Retinal pigment epithelial cell (primary cell): ENCODE measurements at regions not wholly inside any gene's neighbourhood (a gene's known extent, or its start where the extent isn't known, plus 50 kb on each side); places are given as distances from the start of the nearest gene placed in this dataset.

Experiments
- DNase-seq: peaks from one replicate; pipeline ENCODE4 v3.0.0-alpha.2; 2010; ENCODE audit warnings: low read depth
- H3K4me3 ChIP-seq: 2 replicates; pipeline ENCODE4 v1.5.1; 2011; ENCODE audit warnings: mild to moderate bottlenecking, low read length, control low read depth, moderate library complexity
- TF ChIP-seq, protein P1 (sequence below): conservative IDR thresholded peaks from 2 replicates; pipeline ENCODE4 v1.5.1; 2011; ENCODE audit warnings: low read depth, low read length, control low read depth, inconsistent platforms

DNA sequence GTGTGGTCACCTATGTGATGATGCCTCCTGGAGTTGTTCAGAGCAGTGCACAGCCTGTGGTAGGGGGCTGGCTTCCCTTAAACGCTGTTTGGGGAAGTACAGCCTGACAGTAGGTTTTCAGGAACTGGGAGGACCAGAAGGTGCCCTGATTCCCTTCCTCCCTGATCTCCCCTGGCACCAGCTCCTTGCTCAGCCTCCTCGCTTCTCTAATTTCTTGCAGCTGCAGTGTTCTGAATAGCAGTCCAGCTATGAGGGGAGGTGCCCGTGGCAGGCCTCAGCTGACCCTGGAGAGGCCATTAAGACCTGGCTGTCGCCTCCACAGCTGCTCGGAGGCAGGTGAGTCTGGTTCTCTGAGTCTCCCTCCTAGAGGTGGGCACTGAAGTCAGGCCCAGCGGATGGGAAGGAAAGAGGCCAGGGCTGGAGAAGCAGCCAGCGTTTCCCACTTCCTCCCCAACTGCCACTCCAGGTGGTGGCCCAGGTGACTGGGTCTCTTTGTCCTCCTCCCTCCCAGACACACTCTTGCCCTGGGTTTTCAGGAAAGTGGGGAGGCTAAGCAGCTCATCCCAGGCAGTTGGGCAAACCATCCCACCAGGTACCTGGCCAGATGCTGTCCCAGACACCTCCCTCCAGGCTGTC is 52.0 kb upstream of the RPL11 start:
- H3K4me3 ChIP-seq: no peak overlapping the region
- TF ChIP-seq, protein P1, sequence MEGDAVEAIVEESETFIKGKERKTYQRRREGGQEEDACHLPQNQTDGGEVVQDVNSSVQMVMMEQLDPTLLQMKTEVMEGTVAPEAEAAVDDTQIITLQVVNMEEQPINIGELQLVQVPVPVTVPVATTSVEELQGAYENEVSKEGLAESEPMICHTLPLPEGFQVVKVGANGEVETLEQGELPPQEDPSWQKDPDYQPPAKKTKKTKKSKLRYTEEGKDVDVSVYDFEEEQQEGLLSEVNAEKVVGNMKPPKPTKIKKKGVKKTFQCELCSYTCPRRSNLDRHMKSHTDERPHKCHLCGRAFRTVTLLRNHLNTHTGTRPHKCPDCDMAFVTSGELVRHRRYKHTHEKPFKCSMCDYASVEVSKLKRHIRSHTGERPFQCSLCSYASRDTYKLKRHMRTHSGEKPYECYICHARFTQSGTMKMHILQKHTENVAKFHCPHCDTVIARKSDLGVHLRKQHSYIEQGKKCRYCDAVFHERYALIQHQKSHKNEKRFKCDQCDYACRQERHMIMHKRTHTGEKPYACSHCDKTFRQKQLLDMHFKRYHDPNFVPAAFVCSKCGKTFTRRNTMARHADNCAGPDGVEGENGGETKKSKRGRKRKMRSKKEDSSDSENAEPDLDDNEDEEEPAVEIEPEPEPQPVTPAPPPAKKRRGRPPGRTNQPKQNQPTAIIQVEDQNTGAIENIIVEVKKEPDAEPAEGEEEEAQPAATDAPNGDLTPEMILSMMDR: no peak
- no peak for DNase-seq

GRCh38 chr1:23638786-23639241 is 52.8 kb upstream of the RPL11 start:
- no peak overlapping the region for H3K4me3 ChIP-seq
- DNase-seq: no peak
- TF ChIP-seq, protein P1: no peak

GRCh38 chr1:23638188-23638619 is 53.4 kb upstream of the RPL11 start:
- H3K4me3 ChIP-seq: no peak overlapping the region
- TF ChIP-seq, protein P1: no peak
- no peak for DNase-seq

GRCh38 chr1:23636009-23636408 is 55.6 kb upstream of the RPL11 start:
- TF ChIP-seq, protein P1: no peak

DNA sequence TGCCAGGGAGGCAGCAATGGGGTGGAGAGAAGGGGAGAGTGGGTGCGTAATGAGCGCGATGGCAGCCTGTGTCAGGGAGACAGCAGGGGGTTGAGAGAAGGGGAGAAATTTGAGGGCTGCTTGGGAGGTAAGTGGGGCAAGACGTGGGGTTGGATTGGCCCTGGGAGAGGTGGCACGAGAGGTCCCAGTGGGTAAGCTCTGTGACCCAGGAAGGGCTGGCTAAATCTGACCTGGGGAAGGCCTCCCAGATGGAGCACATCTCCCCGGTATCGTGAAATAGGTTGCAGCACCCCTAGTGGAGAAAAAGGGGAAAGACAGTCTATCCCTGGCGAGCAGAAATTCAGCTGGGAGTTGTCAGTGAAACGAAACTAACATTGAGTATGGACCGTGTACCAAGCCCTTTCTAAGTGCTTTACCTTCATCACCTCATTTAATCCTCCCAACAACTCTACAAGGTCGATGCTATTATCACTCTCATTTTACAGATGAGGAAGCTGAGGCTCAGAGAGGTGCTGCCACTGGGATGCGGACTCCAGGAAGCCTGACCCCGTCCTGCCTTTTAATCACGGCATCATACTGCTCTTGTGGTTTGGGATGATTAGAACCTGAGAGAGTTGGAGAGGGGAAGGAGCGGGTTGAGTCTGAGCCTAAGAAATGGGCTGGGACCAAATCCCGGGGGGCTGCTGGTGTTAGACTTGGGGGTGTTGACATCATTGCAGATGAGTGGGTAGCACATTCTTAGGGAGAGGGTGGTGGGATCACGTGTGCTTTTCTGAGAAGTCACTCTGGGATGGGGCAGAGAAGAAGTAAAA is 56.6 kb upstream of the RPL11 start:
- H3K4me3 ChIP-seq: peak overlapping the region; percentile 60
- TF ChIP-seq, protein P1: peak; percentile 93
- no peak for DNase-seq

More at GRCh38 chr1:23636009-23636408, 55.6 kb upstream of the RPL11 start:
- DNase-seq: no peak
- H3K4me3 ChIP-seq: no peak overlapping the region

- TF ChIP-seq, protein P1: no peak
- no peak overlapping the region for H3K4me3 ChIP-seq
Measured at GRCh38 chr1:23634518-23634839, 57.1 kb upstream of the RPL11 start.

More at GRCh38 chr1:23634518-23634839, 57.1 kb upstream of the RPL11 start:
- DNase-seq: no peak
